ENCODE measurements at regions not wholly inside any gene's neighbourhood (a gene's known extent, or its start where the extent isn't known, plus 50 kb on each side); places are given as distances from the start of the nearest gene placed in this dataset.
A peak's percentile ranks its signal among the peaks of the same experiment; 100 is the strongest.

GRCh38 chr7:19491821-19492452, 216.9 kb downstream of the POLR1F start:
- ATAC-seq (ENCODE audit: insufficient number of reproducible peaks, low FRiP score, low read depth) (no peak), DNase-seq (ENCODE audit: low spot score) (no peak)
- no peaks in the 10 kb centered on the region for H3K4me1 ChIP-seq (ENCODE audit: control insufficient read depth in 1 of 2, low read depth in 2 of 2)
- no peaks in the 10 kb centered on the region for H3K27me3 ChIP-seq (replicated peaks; ENCODE audit: insufficient read depth)
- no peak overlapping the region for H3K27ac ChIP-seq
- H3K9me3 ChIP-seq, result no peaks in the 10 kb centered on the region
- H3K4me3 ChIP-seq, result peak overlapping the region; percentile 44
- TF ChIP-seq CTCF (IDR thresholded peaks at IDR 0.05), result peak; percentile 48
- H3K36me3 ChIP-seq, result no peaks in the 10 kb centered on the region

- Histone ChIP-seq H3K9me3 (no peaks in the 10 kb centered on the region), H3K4me3 (no peak overlapping the region), H3K27ac (no peak overlapping the region), H3K36me3 (no peaks in the 10 kb centered on the region), H3K27me3 (replicated peaks; ENCODE audit: insufficient read depth) (no peaks in the 10 kb centered on the region), H3K4me1 (ENCODE audit: control insufficient read depth in 1 of 2, low read depth in 2 of 2) (no peaks in the 10 kb centered on the region)
- TF ChIP-seq CTCF (IDR thresholded peaks at IDR 0.05), result no peak
- DNase-seq (ENCODE audit: low spot score) (no peak), ATAC-seq (ENCODE audit: insufficient number of reproducible peaks, low FRiP score, low read depth) (no peak)
Measured at GRCh38 chr7:19491371-19491770, 217.5 kb downstream of the POLR1F start.

- TF ChIP-seq CTCF (IDR thresholded peaks at IDR 0.05), result no peak
- Histone ChIP-seq H3K36me3 (no peaks in the 10 kb centered on the region), H3K9me3 (no peaks in the 10 kb centered on the region), H3K27me3 (replicated peaks; ENCODE audit: insufficient read depth) (no peaks in the 10 kb centered on the region), H3K4me3 (no peak overlapping the region), H3K4me1 (ENCODE audit: control insufficient read depth in 1 of 2, low read depth in 2 of 2) (no peaks in the 10 kb centered on the region), H3K27ac (no peak overlapping the region)
- DNase-seq (ENCODE audit: low spot score) (no peak), ATAC-seq (ENCODE audit: insufficient number of reproducible peaks, low FRiP score, low read depth) (no peak)
Measured at GRCh38 chr7:19489162-19489820, 219.5 kb downstream of the POLR1F start.

GRCh38 chr7:19488056-19488455, 220.8 kb downstream of the POLR1F start:
- ATAC-seq (ENCODE audit: insufficient number of reproducible peaks, low FRiP score, low read depth) (no peak), DNase-seq (ENCODE audit: low spot score) (no peak)
- Histone ChIP-seq H3K27me3 (replicated peaks; ENCODE audit: insufficient read depth) (no peaks in the 10 kb centered on the region), H3K36me3 (no peaks in the 10 kb centered on the region), H3K9me3 (no peaks in the 10 kb centered on the region), H3K27ac (no peak overlapping the region), H3K4me1 (ENCODE audit: control insufficient read depth in 1 of 2, low read depth in 2 of 2) (no peaks in the 10 kb centered on the region), H3K4me3 (no peak overlapping the region)
- TF ChIP-seq CTCF (IDR thresholded peaks at IDR 0.05), result no peak

GRCh38 chr7:19482628-19483027, 226.2 kb downstream of the POLR1F start:
- ATAC-seq (ENCODE audit: insufficient number of reproducible peaks, low FRiP score, low read depth), result no peak
- TF ChIP-seq CTCF (IDR thresholded peaks at IDR 0.05), result no peak
- no peak overlapping the region for H3K27ac ChIP-seq
- H3K36me3 ChIP-seq, result no peaks in the 10 kb centered on the region
- no peaks in the 10 kb centered on the region for H3K27me3 ChIP-seq (replicated peaks; ENCODE audit: insufficient read depth)
- no peaks in the 10 kb centered on the region for H3K9me3 ChIP-seq
- no peak overlapping the region for H3K4me3 ChIP-seq
- no peaks in the 10 kb centered on the region for H3K4me1 ChIP-seq (ENCODE audit: control insufficient read depth in 1 of 2, low read depth in 2 of 2)
- DNase-seq (ENCODE audit: low spot score), result no peak

Measured in thoracic aorta (tissue), 2 donors.